GM21526 (cell line): ENCODE measurements at regions not wholly inside any gene's neighbourhood (a gene's known extent, or its start where the extent isn't known, plus 50 kb on each side); places are given as distances from the start of the nearest gene placed in this dataset.
"Not testable (repeated sequence)": the region's sequence is repeated elsewhere in the genome, so short reads cannot be mapped to it uniquely, and the experiment has no call there.

Experiments
- ATAC-seq: cut with Tn5 transposase; IDR thresholded peaks from one replicate; pipeline ENCODE4 v1.9.1; 2021; ENCODE audit warnings: moderate library complexity; ENCODE audit not compliant: unreplicated experiment, low FRiP score

GRCh38 chr2:228798458-228799207 lies 472.5 kb downstream of the PID1 start:
- ATAC-seq, result no peak

- ATAC-seq, result no peak
These were observed 474.7 kb downstream of the PID1 start for GRCh38 chr2:228796386-228796785.

- ATAC-seq, result no peak
These were observed 478.0 kb downstream of the PID1 start for GRCh38 chr2:228793116-228793515.

- ATAC-seq, result no peak
These were observed 484.2 kb downstream of the PID1 start for GRCh38 chr2:228786901-228787300.

GRCh38 chr2:228782281-228782680 lies 488.8 kb downstream of the PID1 start:
- no peak for ATAC-seq

GRCh38 chr2:228777855-228778355 lies 493.2 kb downstream of the PID1 start:
- no peak for ATAC-seq

GRCh38 chr2:228774548-228774947 lies 496.5 kb downstream of the PID1 start:
- ATAC-seq, result no peak

GRCh38 chr2:228771774-228772173 lies 499.3 kb downstream of the PID1 start:
- ATAC-seq, result no peak

GRCh38 chr2:228771315-228771714 lies 499.8 kb downstream of the PID1 start:
- no peak for ATAC-seq

GRCh38 chr2:228768818-228769217 lies 502.3 kb downstream of the PID1 start:
- ATAC-seq, result no peak

- ATAC-seq, result not testable (repeated sequence)
These were observed 502.9 kb downstream of the PID1 start for GRCh38 chr2:228768141-228768540.

GRCh38 chr2:228767196-228767595 lies 503.9 kb downstream of the PID1 start:
- ATAC-seq, result no peak

- ATAC-seq, result no peak
These were observed 507.6 kb downstream of the PID1 start for GRCh38 chr2:228763379-228763981.

GRCh38 chr2:228762565-228762964 lies 508.5 kb downstream of the PID1 start:
- no peak for ATAC-seq

GRCh38 chr2:228755661-228756060 lies 515.4 kb downstream of the PID1 start:
- not testable (repeated sequence) for ATAC-seq

- no peak for ATAC-seq
These were observed 523.6 kb downstream of the PID1 start for GRCh38 chr2:228747483-228747882.

- ATAC-seq, result no peak
These were observed 532.3 kb downstream of the PID1 start for GRCh38 chr2:228738671-228739380.

GRCh38 chr2:228735697-228736096 lies 535.4 kb downstream of the PID1 start:
- no peak for ATAC-seq

- ATAC-seq, result no peak
These were observed 539.6 kb downstream of the PID1 start for GRCh38 chr2:228731517-228731916.

GRCh38 chr2:228728961-228729360 lies 542.1 kb downstream of the PID1 start:
- ATAC-seq, result no peak

GRCh38 chr2:228725031-228725430 lies 543.5 kb upstream of the SPHKAP start:
- no peak for ATAC-seq
